ENCODE measurements at regions not wholly inside any gene's neighbourhood (a gene's known extent, or its start where the extent isn't known, plus 50 kb on each side); places are given as distances from the start of the nearest gene placed in this dataset.
"Not testable (repeated sequence)": the region's sequence is repeated elsewhere in the genome, so short reads cannot be mapped to it uniquely, and the experiment has no call there.

DNA sequence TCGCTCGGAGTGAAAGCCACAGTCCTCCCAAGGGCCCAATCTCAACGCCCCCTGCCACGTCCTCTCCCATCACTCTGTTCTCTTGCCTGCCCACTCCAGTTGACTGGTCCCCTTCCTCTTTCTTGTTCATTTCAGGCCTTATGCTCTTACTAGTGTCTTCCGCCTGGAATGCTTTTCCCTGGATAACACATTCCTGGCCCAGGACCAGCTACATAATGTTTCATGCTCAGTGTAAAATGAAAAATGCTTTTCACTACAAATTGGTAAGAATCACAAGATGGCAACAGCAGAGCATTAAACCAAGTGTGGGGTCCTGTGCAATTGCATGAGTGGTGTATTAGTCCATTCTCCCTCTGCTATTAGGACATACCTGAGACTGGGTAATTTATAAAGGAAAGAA is 417.2 kb upstream of the KLHL29 start:
- POLR2A ChIA-PET = no interaction called here
- Mint-ChIP-seq H3K27ac (no peak overlapping the region), H3K4me3 (no peak overlapping the region), H3K36me3 (peaks cover 0 to 9% (median 0%) of the 10 kb centered on the region in 3 donors), H3K9me3 (peaks cover 0 to 9% (median 0%) of the 10 kb centered on the region in 9 donors), H3K4me1 (no peaks in the 10 kb centered on the region), H3K27me3 (peaks cover 0 to 29% (median 12%) of the 10 kb centered on the region in 5 donors)
- DNase-seq (no peak), ATAC-seq (no peak)

- H3K36me3 Mint-ChIP-seq = peaks cover 0 to 9% (median 0%) of the 10 kb centered on the region in 3 donors
These were observed 414.5 kb upstream of the KLHL29 start for GRCh38 chr2:22970284-22970975.

DNA sequence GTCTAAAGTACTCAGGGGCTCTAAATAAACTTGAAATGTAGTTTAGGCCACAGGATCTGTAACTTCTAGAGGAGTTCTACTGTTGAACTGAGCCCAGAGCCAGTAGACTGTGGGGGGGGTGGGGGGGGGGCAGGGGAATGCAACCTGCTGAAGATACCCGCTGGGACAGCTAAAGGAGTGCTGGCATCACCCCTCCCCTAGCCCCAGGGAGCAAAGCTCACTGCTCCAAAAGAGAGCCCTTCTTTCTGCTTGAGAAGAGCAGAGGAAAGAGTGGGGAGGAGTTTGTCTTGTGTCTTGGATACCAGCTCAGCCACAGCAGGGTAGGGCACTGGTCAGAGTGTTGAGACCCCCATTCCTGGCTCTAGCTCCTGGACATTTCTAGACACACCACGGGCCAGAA is 414.0 kb upstream of the KLHL29 start:
- Mint-ChIP-seq H3K4me3 (no peak overlapping the region), H3K9me3 (peaks cover 0 to 7% (median 0%) of the 10 kb centered on the region in 9 donors), H3K27me3 (peaks cover 0 to 29% (median 7%) of the 10 kb centered on the region in 5 donors), H3K27ac (no peak overlapping the region), H3K4me1 (no peaks in the 10 kb centered on the region), H3K36me3 (peaks cover 0 to 9% (median 0%) of the 10 kb centered on the region in 3 donors)
- no peak for ATAC-seq
- no peak for DNase-seq
- POLR2A ChIA-PET = no interaction called here

More at GRCh38 chr2:22970284-22970975, 414.5 kb upstream of the KLHL29 start:
- Mint-ChIP-seq H3K9me3 (peaks cover 0 to 7% (median 0%) of the 10 kb centered on the region in 9 donors), H3K4me3 (no peak overlapping the region), H3K27ac (no peak overlapping the region), H3K27me3 (peaks cover 0 to 29% (median 7%) of the 10 kb centered on the region in 5 donors), H3K4me1 (no peaks in the 10 kb centered on the region)
- DNase-seq = no peak
- ATAC-seq = no peak
- POLR2A ChIA-PET = no interaction called here

- Mint-ChIP-seq H3K4me3 (no peak overlapping the region), H3K36me3 (peaks cover 0 to 6% (median 0%) of the 10 kb centered on the region in 3 donors)
- ATAC-seq = no peak
These were observed 403.2 kb upstream of the KLHL29 start for GRCh38 chr2:22981785-22982184.

DNA sequence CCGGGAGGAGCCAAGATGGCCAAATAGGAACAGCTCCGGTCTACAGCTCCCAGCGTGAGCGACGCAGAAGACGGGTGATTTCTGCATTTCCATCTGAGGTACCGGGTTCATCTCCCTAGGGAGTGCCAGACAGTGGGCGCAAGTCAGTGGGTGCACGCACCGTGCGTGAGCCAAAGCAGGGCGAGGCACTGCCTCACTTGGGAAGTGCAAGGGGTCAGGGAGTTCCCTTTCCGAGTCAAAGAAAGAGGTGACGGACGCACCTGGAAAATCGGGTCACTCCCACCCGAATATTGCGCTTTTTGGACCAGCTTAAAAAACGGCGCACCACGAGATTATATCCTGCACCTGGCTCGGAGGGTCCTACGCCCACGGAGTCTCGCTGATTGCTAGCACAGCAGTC is 400.8 kb upstream of the KLHL29 start:
- H3K27ac Mint-ChIP-seq, H3K9me3 Mint-ChIP-seq, H3K36me3 Mint-ChIP-seq, DNase-seq, H3K4me3 Mint-ChIP-seq, POLR2A ChIA-PET, ATAC-seq, H3K4me1 Mint-ChIP-seq: not testable (repeated sequence)
- peaks cover 0 to 11% (median 0%) of the 10 kb centered on the region in 5 donors for H3K27me3 Mint-ChIP-seq

More at GRCh38 chr2:22981785-22982184, 403.2 kb upstream of the KLHL29 start:
- Mint-ChIP-seq H3K27ac (no peak overlapping the region), H3K4me1 (no peaks in the 10 kb centered on the region), H3K27me3 (peaks cover 0 to 15% (median 0%) of the 10 kb centered on the region in 5 donors), H3K9me3 (peaks cover 0 to 12% (median 5%) of the 10 kb centered on the region in 9 donors)
- POLR2A ChIA-PET = no interaction called here
- DNase-seq = no peak

GRCh38 chr2:22990246-22990645 is 394.7 kb upstream of the KLHL29 start:
- DNase-seq (no peak), ATAC-seq (no peak)
- Mint-ChIP-seq H3K9me3 (peaks cover 0 to 3% (median 0%) of the 10 kb centered on the region in 9 donors), H3K27me3 (no peaks in the 10 kb centered on the region), H3K4me3 (no peak overlapping the region), H3K27ac (no peak overlapping the region), H3K4me1 (no peaks in the 10 kb centered on the region), H3K36me3 (no peaks in the 10 kb centered on the region)
- POLR2A ChIA-PET = no interaction called here

- Mint-ChIP-seq H3K9me3 (no peaks in the 10 kb centered on the region), H3K27me3 (no peaks in the 10 kb centered on the region), H3K36me3 (no peaks in the 10 kb centered on the region), H3K4me3 (no peak overlapping the region), H3K4me1 (no peaks in the 10 kb centered on the region), H3K27ac (no peak overlapping the region)
- ATAC-seq = no peak
- POLR2A ChIA-PET = no interaction called here
- no peak for DNase-seq
These were observed 393.1 kb upstream of the KLHL29 start for GRCh38 chr2:22991844-22992243.

DNA sequence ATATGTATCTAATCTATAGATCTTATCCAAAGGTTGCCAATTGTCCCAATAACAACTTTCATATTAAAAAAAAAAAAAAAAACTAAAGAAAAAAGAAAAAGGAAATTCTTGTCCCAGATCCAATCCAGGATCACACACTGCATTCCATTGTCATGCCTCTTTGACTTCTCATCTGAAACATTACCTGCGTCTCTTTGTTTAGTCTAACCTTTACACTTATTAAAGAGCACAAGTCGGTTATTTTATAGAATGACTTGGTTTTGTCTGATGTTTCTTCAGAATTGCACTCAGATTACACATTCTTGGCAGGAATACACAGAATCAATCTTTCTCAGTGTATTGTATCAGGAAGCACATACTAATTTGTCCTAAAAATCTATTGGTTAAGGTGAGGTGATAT is 392.5 kb upstream of the KLHL29 start:
- DNase-seq (no peak), ATAC-seq (no peak)
- POLR2A ChIA-PET = no interaction called here
- Mint-ChIP-seq H3K27ac (no peak overlapping the region), H3K9me3 (no peaks in the 10 kb centered on the region), H3K4me3 (no peak overlapping the region), H3K36me3 (no peaks in the 10 kb centered on the region), H3K4me1 (no peaks in the 10 kb centered on the region), H3K27me3 (no peaks in the 10 kb centered on the region)

- H3K27ac Mint-ChIP-seq = no peak overlapping the region
- POLR2A ChIA-PET = no interaction called here
- H3K27me3 Mint-ChIP-seq = no peaks in the 10 kb centered on the region
- no peak overlapping the region for H3K4me3 Mint-ChIP-seq
- DNase-seq = no peak
- H3K9me3 Mint-ChIP-seq = no peaks in the 10 kb centered on the region
- ATAC-seq = no peak
- H3K4me1 Mint-ChIP-seq = no peaks in the 10 kb centered on the region
- H3K36me3 Mint-ChIP-seq = no peaks in the 10 kb centered on the region
These were observed 391.7 kb upstream of the KLHL29 start for GRCh38 chr2:22993250-22993649.

DNA sequence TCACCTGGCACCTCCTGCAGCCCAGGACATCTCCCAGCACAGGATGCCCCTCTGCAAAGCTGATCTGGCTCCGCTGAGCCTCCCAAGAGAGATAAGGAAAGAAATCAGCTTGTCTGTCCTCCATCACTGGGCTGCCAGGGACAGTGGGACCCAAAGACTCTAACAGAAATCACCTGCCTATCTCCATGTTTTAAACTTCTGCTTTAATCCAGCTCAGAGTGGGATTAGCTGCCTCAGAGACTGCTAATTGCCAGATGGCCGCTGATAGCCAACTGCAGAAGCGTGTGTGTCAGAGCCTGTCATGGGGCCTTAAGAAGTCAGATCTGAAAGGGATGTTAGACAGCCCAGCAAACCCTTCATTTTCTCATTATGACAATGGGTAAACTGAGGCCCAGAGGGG is 389.4 kb upstream of the KLHL29 start:
- H3K9me3 Mint-ChIP-seq = peaks cover 0 to 3% (median 0%) of the 10 kb centered on the region in 9 donors
- H3K4me3 Mint-ChIP-seq = no peak overlapping the region
- peaks cover 0 to 4% (median 0%) of the 10 kb centered on the region in 5 donors for H3K27me3 Mint-ChIP-seq
- DNase-seq (no peak), ATAC-seq (no peak)
- no peak overlapping the region for H3K27ac Mint-ChIP-seq
- no peaks in the 10 kb centered on the region for H3K36me3 Mint-ChIP-seq
- POLR2A ChIA-PET = no interaction called here
- no peaks in the 10 kb centered on the region for H3K4me1 Mint-ChIP-seq

DNA sequence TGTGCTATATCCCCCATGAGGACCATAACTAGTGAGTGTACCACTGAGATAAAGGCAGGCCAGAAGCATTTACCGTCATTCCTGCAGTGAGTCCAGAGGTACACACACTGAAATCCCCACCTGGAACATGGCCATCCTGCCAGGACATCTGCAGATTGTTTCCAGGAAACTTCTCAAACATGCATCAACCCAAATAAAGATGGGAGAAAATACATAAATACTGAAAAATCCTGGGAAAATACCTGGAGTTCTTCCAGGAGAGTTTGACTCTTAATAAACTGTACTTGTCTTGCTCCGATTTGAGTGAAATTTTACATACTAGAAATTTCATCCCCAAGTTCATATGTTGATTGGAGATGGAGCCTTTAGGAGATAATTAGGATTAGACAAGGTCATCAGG is 388.1 kb upstream of the KLHL29 start:
- Mint-ChIP-seq H3K9me3 (peaks cover 0 to 8% (median 0%) of the 10 kb centered on the region in 9 donors), H3K27me3 (peaks cover 0 to 4% (median 0%) of the 10 kb centered on the region in 5 donors), H3K36me3 (no peaks in the 10 kb centered on the region), H3K27ac (no peak overlapping the region), H3K4me3 (no peak overlapping the region), H3K4me1 (no peaks in the 10 kb centered on the region)
- POLR2A ChIA-PET = no interaction called here
- ATAC-seq = no peak
- DNase-seq = no peak

GRCh38 chr2:22998359-22998758 is 386.6 kb upstream of the KLHL29 start:
- Mint-ChIP-seq H3K36me3 (no peaks in the 10 kb centered on the region), H3K27ac (no peak overlapping the region), H3K9me3 (peaks cover 0 to 8% (median 0%) of the 10 kb centered on the region in 9 donors), H3K4me3 (no peak overlapping the region), H3K4me1 (no peaks in the 10 kb centered on the region), H3K27me3 (peaks cover 0 to 4% (median 0%) of the 10 kb centered on the region in 5 donors)
- DNase-seq (no peak), ATAC-seq (no peak)
- POLR2A ChIA-PET = no interaction called here

DNA sequence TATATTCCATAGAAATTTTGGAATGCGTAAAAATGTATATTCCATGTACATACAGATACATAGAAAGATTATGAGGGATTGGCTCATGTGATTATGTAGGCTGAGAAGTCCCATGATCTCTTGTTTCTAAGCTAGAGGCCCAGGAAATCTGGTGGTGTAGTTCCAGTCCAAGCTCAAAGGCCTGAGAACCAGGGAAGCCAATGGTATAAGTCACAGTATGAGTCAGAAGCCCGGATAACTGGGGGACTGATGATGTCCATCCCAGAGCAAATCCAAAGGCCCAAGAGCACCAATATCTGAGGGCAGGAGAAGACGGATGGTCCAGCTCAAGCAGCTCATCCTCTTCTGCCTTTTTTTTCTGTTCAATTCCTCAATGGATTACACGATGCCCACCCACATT is 385.0 kb upstream of the KLHL29 start:
- POLR2A ChIA-PET = no interaction called here
- DNase-seq = no peak
- Mint-ChIP-seq H3K4me3 (no peak overlapping the region), H3K27me3 (peaks cover 0 to 11% (median 2%) of the 10 kb centered on the region in 5 donors), H3K9me3 (peaks cover 0 to 8% (median 0%) of the 10 kb centered on the region in 9 donors), H3K4me1 (no peaks in the 10 kb centered on the region), H3K36me3 (no peaks in the 10 kb centered on the region), H3K27ac (no peak overlapping the region)
- no peak for ATAC-seq

DNA sequence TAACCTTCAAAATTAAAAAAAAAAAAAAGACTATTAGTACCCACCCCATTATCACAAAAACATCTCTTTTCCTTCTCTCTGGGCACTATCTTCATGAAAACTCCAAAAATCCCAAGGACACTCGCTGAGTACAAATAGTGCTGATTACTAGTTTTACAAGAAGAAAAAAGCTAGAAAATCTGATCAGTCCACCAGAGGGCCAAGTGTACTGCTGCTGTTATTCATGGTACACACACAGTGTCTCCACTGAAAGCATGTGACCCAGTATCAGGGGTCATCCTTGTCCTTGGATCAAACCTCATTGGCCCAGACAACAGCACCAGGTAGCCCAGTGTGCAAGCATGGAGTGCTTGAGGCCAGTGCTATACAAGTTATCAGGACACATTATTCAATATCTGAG is 382.7 kb upstream of the KLHL29 start:
- POLR2A ChIA-PET = no interaction called here
- Mint-ChIP-seq H3K4me1 (no peaks in the 10 kb centered on the region), H3K27me3 (peaks cover 0 to 11% (median 3%) of the 10 kb centered on the region in 5 donors), H3K4me3 (no peak overlapping the region), H3K36me3 (no peaks in the 10 kb centered on the region), H3K27ac (no peak overlapping the region), H3K9me3 (peaks cover 0 to 8% (median 0%) of the 10 kb centered on the region in 9 donors)
- DNase-seq (no peak), ATAC-seq (no peak)
